Ovary (tissue), 7 donors: ENCODE measurements at regions not wholly inside any gene's neighbourhood (a gene's known extent, or its start where the extent isn't known, plus 50 kb on each side); places are given as distances from the start of the nearest gene placed in this dataset.

Source experiments
- DNase-seq, 5 donors: peaks; one replicate each; pipeline ENCODE4 v3.0.0-alpha.2; 2019 to 2020
- H3K27ac ChIP-seq, 2 donors: fragments of 200-600 bp; one replicate each; pipeline versions ENCODE4 v1.5.1 to v1.8.0; 2019 to 2022
- H3K27me3 ChIP-seq: fragments of 200-600 bp; one replicate; pipeline ENCODE4 v1.8.0; 2022
- H3K36me3 ChIP-seq: fragments of 200-600 bp; sonication (generic); one replicate; pipeline ENCODE4 v1.5.1; 2019
- H3K4me1 ChIP-seq: one replicate; pipeline ENCODE4 v1.8.1; 2013; ENCODE audit warnings: mild to moderate bottlenecking, moderate library complexity; ENCODE audit not compliant: insufficient read depth
- H3K4me3 ChIP-seq: fragments of 200-600 bp; sonication (generic); one replicate; pipeline ENCODE4 v1.5.1; 2017
- H3K9me3 ChIP-seq, 2 donors: fragments of 200-600 bp in 1 of 2; sonication (generic) in 1 of 2; one replicate each; pipeline versions ENCODE4 v1.5.1 to v1.8.1; 2013 to 2019; ENCODE audit warnings: mild to moderate bottlenecking in 1 of 2, moderate library complexity in 1 of 2
- EP300 ChIP-seq: sonication (generic); formaldehyde crosslinking; IDR thresholded peaks from one replicate; pipeline ENCODE4 v1.6.1; 2017; ENCODE audit warnings: antibody characterized with exemption
- POLR2A ChIP-seq: fragments of 450-650 bp; IDR thresholded peaks from one replicate; pipeline ENCODE4 v1.6.1; 2017; ENCODE audit warnings: antibody characterized with exemption, mild to moderate bottlenecking, moderate library complexity
- WGBS, 3 donors: extraction: QIAGEN DNeasy Blood & Tissue Kit in 1 of 3; methylation state at CpG; one replicate each; pipeline versions ENCODE4 v1.1.5 to v1.1.7; 2013 to 2017; 5-methylcytosine and 5-hydroxymethylcytosine counted together
- intact Hi-C, 4 donors: fragments of 100-400 bp; cut with DNase I; formaldehyde crosslinking; loops; one replicate each; pipeline versions ENCODE4 v1.11.0 to v1.15.1; 2022 to 2023
- TF ChIP-seq, protein P1 (sequence below), 3 donors: fragments of 450-650 bp in 2 of 3; fragments of 200-600 bp in 1 of 3; IDR thresholded peaks; one replicate each; pipeline versions ENCODE4 v1.5.1 to v1.8.0; 2016 to 2022; ENCODE audit warnings: antibody characterized with exemption in 3 of 3, mild to moderate bottlenecking in 1 of 3
- donor health status: DM: no; HTN: no; CAD: no; lungs with moderate emphysema.
- donor health status: DM: no; HTN: no; CAD: no.
- donor health status: Bipolar disorder and iron deficiency.
- donor health status: DM: no; HTN: no; CAD: no.
- donor health status: DM: yes; HTN: yes; CAD: no.

DNA sequence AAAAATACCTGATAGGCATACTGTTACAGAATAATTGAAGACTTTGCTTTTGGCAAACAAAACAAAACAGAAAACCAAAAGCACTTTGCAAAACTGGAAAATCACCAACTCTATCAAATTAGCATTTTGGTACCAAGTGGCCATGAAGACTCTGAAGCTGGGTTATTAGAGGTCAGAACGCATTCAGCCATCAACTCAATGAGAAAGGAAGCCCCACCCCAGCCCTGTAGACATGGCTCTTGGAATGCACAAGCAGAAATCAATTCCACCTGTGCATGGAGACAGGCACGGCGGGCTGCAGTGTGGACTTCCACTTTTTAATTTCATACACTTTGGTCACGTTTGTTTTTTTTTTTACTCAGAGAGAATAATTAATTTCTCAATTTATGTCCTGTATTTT lies 93.6 kb upstream of the DHX15 start:
- no peak overlapping the region for H3K4me3 ChIP-seq
- TF ChIP-seq, protein P1, sequence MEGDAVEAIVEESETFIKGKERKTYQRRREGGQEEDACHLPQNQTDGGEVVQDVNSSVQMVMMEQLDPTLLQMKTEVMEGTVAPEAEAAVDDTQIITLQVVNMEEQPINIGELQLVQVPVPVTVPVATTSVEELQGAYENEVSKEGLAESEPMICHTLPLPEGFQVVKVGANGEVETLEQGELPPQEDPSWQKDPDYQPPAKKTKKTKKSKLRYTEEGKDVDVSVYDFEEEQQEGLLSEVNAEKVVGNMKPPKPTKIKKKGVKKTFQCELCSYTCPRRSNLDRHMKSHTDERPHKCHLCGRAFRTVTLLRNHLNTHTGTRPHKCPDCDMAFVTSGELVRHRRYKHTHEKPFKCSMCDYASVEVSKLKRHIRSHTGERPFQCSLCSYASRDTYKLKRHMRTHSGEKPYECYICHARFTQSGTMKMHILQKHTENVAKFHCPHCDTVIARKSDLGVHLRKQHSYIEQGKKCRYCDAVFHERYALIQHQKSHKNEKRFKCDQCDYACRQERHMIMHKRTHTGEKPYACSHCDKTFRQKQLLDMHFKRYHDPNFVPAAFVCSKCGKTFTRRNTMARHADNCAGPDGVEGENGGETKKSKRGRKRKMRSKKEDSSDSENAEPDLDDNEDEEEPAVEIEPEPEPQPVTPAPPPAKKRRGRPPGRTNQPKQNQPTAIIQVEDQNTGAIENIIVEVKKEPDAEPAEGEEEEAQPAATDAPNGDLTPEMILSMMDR (IDR thresholded peaks at IDR 0.05) = no peak
- no peak for TF ChIP-seq EP300
- TF ChIP-seq POLR2A = no peak
- H3K4me1 ChIP-seq = no peaks in the 10 kb centered on the region
- DNase-seq = no peak
- no peaks in the 10 kb centered on the region for H3K36me3 ChIP-seq
- H3K27me3 ChIP-seq = no peaks in the 10 kb centered on the region
- no peaks in the 10 kb centered on the region for H3K9me3 ChIP-seq
- intact Hi-C loops = no loop called here
- 64 to 71% (median 71%) methylated on average over 4 of the region's 4 CpGs for WGBS, 3 donors
- no peak overlapping the region for H3K27ac ChIP-seq

DNA sequence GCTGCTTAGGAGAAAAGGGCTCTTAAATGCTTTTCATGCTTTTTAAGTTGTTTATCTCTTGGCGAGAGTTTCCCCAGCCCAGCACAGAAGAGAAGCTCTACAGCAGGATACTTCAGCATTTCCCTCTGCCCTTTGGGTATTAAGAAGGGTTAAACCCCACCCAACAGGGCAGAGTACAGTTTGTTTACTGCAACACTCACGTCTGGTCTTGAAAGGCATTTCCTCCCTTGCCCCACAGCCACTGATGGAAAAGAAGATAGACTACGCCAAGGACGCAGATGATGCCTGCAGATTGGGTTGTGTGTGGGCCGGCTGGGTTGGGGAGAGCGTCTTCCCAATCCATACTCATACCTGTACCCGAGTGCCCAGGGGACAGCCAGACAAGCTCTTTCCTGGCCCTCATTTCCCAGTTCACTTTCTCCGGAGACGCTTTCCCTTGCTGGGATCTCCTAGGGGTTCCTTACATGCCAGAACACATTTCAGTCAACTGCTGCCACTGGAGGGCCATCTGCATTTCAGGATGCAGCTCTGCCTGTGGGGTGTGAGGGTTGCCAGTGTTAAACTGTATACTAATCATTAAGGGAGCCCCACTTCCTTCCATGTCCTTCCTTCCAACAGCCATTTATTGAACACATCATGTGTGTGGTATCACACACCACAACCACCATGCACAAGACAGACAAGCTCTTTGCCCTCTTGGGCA lies 96.5 kb upstream of the DHX15 start:
- WGBS, 3 donors = 64 to 68% (median 67%) methylated on average over 9 of the region's 9 CpGs
- no peaks in the 10 kb centered on the region for H3K27me3 ChIP-seq
- H3K9me3 ChIP-seq = no peaks in the 10 kb centered on the region
- DNase-seq = no peak
- H3K36me3 ChIP-seq = no peaks in the 10 kb centered on the region
- TF ChIP-seq POLR2A (no peak), EP300 (no peak)
- TF ChIP-seq, protein P1 (IDR thresholded peaks at IDR 0.05) = no peak
- H3K4me1 ChIP-seq = no peaks in the 10 kb centered on the region
- no peak overlapping the region for H3K27ac ChIP-seq
- intact Hi-C loops = loop anchor here in 1 of 4 donors (10.0 kb wide), 1 partner anchor 294 kb away; no protein-coding TSS in a partner anchor
- H3K4me3 ChIP-seq = no peak overlapping the region

DNA sequence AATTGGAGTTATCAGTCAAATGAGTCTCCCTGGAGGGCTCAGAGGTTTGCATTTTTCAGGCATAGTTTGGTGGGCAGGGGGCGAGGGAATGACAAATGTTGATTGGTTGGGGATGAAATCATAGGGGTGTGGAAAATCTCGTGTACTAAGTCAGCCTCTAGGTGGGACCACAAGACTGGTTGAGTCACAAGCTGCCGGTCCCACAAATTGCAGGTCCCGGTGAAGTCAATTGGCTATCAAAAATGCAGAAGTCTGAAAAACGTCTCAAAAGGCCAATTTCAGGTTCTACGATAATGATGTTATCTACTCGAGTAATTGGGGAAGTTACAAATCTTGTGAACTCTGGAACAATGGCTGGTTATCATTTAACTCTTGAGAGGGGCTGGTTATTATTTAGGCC lies 98.8 kb upstream of the DHX15 start:
- H3K4me3 ChIP-seq = no peak overlapping the region
- no peaks in the 10 kb centered on the region for H3K36me3 ChIP-seq
- no peaks in the 10 kb centered on the region for H3K9me3 ChIP-seq
- intact Hi-C loops = loop anchor here in 1 of 4 donors (10.0 kb wide), 1 partner anchor 292 kb away; no protein-coding TSS in a partner anchor
- TF ChIP-seq, protein P1 (IDR thresholded peaks at IDR 0.05) = no peak
- TF ChIP-seq EP300 = no peak
- TF ChIP-seq POLR2A = no peak
- 76 to 82% (median 80%) methylated on average over 7 of the region's 7 CpGs for WGBS, 3 donors
- no peaks in the 10 kb centered on the region for H3K27me3 ChIP-seq
- H3K4me1 ChIP-seq = no peaks in the 10 kb centered on the region
- DNase-seq = no peak
- no peak overlapping the region for H3K27ac ChIP-seq

DNA sequence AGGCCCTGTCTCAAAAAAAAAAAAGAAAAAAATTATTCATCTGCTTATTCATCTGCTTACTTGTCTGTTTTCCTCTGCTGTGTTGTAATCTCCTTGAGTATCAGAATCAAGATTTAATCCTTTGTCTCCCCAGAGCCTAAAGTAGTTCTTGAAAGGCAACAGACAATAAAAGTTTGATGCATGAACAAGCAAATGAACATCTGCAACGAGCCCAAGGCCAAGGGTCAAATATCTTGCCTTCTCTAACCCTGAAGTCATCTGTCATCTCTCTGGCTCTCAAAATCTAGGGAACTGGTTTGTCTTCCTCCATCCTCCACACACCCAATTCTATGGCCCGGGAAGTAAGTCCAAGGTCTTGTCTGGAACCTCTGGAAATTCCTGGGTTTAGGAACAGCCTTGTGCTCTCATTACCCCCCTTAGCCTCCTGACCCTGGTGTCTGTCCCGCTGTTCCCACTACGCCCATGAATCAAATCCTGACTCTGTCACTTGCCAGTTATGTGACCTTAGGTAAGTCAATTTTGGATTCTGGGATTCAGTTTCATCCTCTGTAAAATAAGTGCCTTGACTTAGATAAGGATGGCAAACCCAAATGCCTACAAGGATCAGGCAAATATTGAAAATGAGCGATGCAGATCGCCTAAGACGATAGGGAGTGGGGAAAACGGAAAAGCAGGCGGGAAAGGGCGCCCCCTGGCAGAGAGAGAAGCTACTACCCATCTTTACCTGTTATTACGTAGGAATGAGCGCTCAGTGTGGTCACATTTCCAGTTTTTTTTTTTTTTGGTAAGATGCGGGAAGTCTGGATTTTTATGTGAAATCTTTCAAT lies 102.7 kb upstream of the DHX15 start:
- 45 to 57% (median 51%) methylated on average over 13 of the region's 13 CpGs for WGBS, 3 donors
- no peaks in the 10 kb centered on the region for H3K9me3 ChIP-seq

More for the DNA sequence above, 102.7 kb upstream of the DHX15 start:
- Histone ChIP-seq H3K36me3 (no peaks in the 10 kb centered on the region), H3K4me3 (no peak overlapping the region), H3K27me3 (no peaks in the 10 kb centered on the region), H3K27ac (no peak overlapping the region), H3K4me1 (no peaks in the 10 kb centered on the region)
- intact Hi-C loops = loop anchor here in 1 of 4 donors (10.0 kb wide), 1 partner anchor 288 kb away; no protein-coding TSS in a partner anchor
- TF ChIP-seq EP300 (no peak), POLR2A (no peak)
- TF ChIP-seq, protein P1 (IDR thresholded peaks at IDR 0.05) = no peak
- no peak for DNase-seq
